Activated CD4-positive, alpha-beta memory T cell treated with anti-CD3 and anti-CD28 coated beads for 36 hours (primary cell): ENCODE measurements at regions not wholly inside any gene's neighbourhood (a gene's known extent, or its start where the extent isn't known, plus 50 kb on each side); places are given as distances from the start of the nearest gene placed in this dataset.
"Not testable (repeated sequence)": the region's sequence is repeated elsewhere in the genome, so short reads cannot be mapped to it uniquely, and the experiment has no call there.

Experiments used
- CTCF ChIA-PET: fragments of 350-600 bp; sonication (Branson Sonifier 250); formaldehyde crosslinking; loops from one replicate; lab custom pipeline; 2021; ENCODE audit warnings: antibody characterized with exemption, inconsistent platforms; lab: Charles Lee
- POLR2A ChIA-PET: fragments of 350-600 bp; sonication (Branson Sonifier 250); formaldehyde crosslinking; loops from one replicate; lab custom pipeline; 2021; ENCODE audit warnings: antibody characterized with exemption; lab: Charles Lee
- DNase-seq: peaks from one replicate; pipeline ENCODE4 v3.0.0-alpha.2; 2020
- H3K27ac Mint-ChIP-seq: one replicate; pipeline ENCODE4 v1.8.0; 2021; ENCODE audit warnings: mixed read lengths
- H3K27me3 Mint-ChIP-seq: one replicate; pipeline ENCODE4 v1.8.0; 2021; ENCODE audit warnings: mixed read lengths
- H3K36me3 Mint-ChIP-seq: one replicate; pipeline ENCODE4 v1.8.0; 2021; ENCODE audit warnings: mixed read lengths
- H3K4me1 Mint-ChIP-seq: one replicate; pipeline ENCODE4 v1.8.0; 2021; ENCODE audit warnings: low read depth, mixed read lengths
- H3K4me3 Mint-ChIP-seq: one replicate; pipeline ENCODE4 v1.8.0; 2021; ENCODE audit warnings: mild to moderate bottlenecking, mixed read lengths
- H3K9me3 Mint-ChIP-seq: one replicate; pipeline ENCODE4 v1.8.0; 2021; ENCODE audit warnings: mixed read lengths
- intact Hi-C: fragments of 100-400 bp; cut with micrococcal nuclease; formaldehyde crosslinking; loops from one replicate; pipeline ENCODE4 v1.15.1; 2023

DNA sequence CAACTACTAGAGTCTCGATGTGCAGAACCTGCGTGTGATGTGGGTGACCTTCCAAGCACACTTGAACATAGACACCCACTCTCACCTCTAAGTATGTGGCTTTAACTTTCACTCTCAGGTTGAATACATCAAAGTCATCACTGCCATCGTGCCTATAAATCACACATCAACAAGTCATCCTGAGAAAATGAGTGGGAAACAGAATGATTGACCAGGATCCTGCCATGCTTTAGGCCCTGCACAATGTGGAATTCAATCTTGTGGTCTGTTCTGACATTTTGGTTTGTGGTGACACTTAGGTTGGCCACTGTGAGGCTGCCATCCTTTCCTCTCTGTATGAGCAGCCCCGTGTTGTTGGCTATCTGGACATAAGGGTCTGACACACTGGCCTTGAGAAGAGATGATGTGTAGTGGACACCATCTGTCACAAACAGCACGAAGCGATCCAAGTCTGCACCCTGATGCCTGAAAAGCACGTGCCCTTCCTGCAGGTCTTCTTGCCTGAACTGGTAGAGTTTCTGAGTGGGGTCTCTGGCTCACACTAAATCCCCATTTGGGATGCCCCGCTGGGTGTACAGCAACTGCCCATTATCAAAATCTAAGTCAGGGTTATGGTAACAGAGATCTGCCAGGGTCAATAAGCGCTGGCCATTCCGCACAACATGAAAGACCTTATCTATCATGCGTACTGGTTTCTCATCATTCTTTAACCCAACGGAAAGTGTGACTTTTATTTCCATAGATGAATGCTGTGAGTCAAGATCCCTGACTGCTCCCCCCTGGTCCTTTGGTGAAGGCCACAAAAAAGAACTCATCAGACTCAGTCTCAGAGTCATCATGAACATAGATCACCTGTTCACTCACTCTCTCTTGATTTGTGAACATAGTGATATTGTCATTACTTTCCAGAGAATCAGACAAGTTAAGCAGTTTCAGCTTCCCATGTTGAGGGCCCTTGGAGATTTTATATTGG lies 116.6 kb downstream of the ESM1 start:
- H3K27me3 Mint-ChIP-seq: peaks cover 35% of the 10 kb centered on the region
- DNase-seq: peak; percentile 36
- peaks cover 20% of the 10 kb centered on the region for H3K4me1 Mint-ChIP-seq
- CTCF ChIA-PET: interaction anchor here (0.6 to 3.6 kb wide), 9 partner anchors 24 to 366 kb away, joined by 4 to 77 read pairs (median 9); partner anchors contain the start of gene SNX18
- POLR2A ChIA-PET: interaction anchor here (1.2 kb wide), 1 partner anchor 17 kb away, joined by 3 read pairs; no protein-coding TSS in a partner anchor
- H3K27ac Mint-ChIP-seq: peak overlapping the region; percentile 29
- intact Hi-C loops: loop anchor here (1.0 to 10.0 kb wide), 5 partner anchors 35 to 624 kb away; partner anchors contain the start of gene ARL15
- no peaks in the 10 kb centered on the region for H3K9me3 Mint-ChIP-seq
- no peaks in the 10 kb centered on the region for H3K36me3 Mint-ChIP-seq
- no peak overlapping the region for H3K4me3 Mint-ChIP-seq

- Mint-ChIP-seq H3K4me3 (no peak overlapping the region), H3K27me3 (peaks cover 40% of the 10 kb centered on the region)
- intact Hi-C loops: loop anchor here (1.0 to 10.0 kb wide), 5 partner anchors 15 to 623 kb away; partner anchors contain the start of genes ARL15 and SNX18
Measured at GRCh38 chr5:54867310-54867944, 118.0 kb downstream of the ESM1 start.

DNA sequence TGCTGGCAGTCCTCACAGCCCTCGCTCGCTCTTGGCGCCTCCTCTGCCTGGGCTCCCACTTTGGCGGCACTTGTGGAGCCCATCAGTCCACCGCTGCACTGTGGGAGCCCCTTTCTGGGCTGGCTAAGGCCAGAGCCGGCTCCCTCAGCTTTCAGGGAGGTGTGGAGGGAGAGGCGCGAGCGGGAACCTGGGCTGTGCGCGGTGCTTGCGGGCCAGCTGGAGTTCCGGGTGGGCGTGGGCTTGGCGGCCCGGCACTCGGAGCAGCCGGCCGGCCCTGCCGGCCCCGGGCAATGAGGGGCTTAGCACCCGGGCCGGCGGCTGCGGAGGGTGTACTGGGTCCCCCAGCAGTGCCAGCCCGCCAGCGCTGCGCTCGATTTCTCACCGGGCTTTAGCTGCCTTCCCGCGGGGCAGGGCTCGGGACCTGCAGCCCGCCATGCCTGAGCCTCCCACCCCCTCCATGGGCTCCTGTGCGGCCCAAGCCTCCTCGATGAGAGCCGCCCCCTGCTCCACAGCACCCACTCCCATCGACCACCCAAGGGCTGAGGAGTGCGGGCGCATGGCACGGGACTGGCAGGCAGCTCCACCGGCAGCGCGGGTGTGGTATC lies 120.4 kb downstream of the ESM1 start:
- H3K36me3 Mint-ChIP-seq, H3K4me3 Mint-ChIP-seq, H3K9me3 Mint-ChIP-seq, POLR2A ChIA-PET, H3K27ac Mint-ChIP-seq, DNase-seq: not testable (repeated sequence)
- Mint-ChIP-seq H3K27me3 (peaks cover 27% of the 10 kb centered on the region), H3K4me1 (peaks cover 20% of the 10 kb centered on the region)
- CTCF ChIA-PET: interaction anchor here (3.5 to 3.6 kb wide), 2 partner anchors 20 to 347 kb away, joined by 41 to 77 read pairs; partner anchors contain the start of gene SNX18
- intact Hi-C loops: loop anchor here (5.0 to 10.0 kb wide), 3 partner anchors 218 to 620 kb away; partner anchors contain the start of gene ARL15

More at GRCh38 chr5:54867310-54867944, 118.0 kb downstream of the ESM1 start:
- CTCF ChIA-PET: interaction anchor here (0.5 to 3.6 kb wide), 46 partner anchors 11 to 622 kb away, joined by 3 to 77 read pairs (median 4); partner anchors contain the start of genes GPX8 and SNX18
- DNase-seq: no peak
- POLR2A ChIA-PET: interaction anchor here (1.2 kb wide), 1 partner anchor 18 kb away, joined by 3 read pairs; no protein-coding TSS in a partner anchor
- no peaks in the 10 kb centered on the region for H3K9me3 Mint-ChIP-seq
- no peak overlapping the region for H3K27ac Mint-ChIP-seq
- no peaks in the 10 kb centered on the region for H3K36me3 Mint-ChIP-seq
- peaks cover 20% of the 10 kb centered on the region for H3K4me1 Mint-ChIP-seq

- H3K27me3 Mint-ChIP-seq: peaks cover 29% of the 10 kb centered on the region
- no peak for DNase-seq
- peaks cover 3% of the 10 kb centered on the region for H3K4me1 Mint-ChIP-seq
- peaks cover 9% of the 10 kb centered on the region for H3K36me3 Mint-ChIP-seq
- no peak overlapping the region for H3K4me3 Mint-ChIP-seq
- peaks cover 28% of the 10 kb centered on the region for H3K9me3 Mint-ChIP-seq
- intact Hi-C loops: loop anchor here (10.0 kb wide), 2 partner anchors 547 to 617 kb away; partner anchors contain the start of gene ARL15
- H3K27ac Mint-ChIP-seq: no peak overlapping the region
- ChIA-PET CTCF (no interaction called here), POLR2A (no interaction called here)
Measured at GRCh38 chr5:54862036-54862435, 123.4 kb downstream of the ESM1 start.

GRCh38 chr5:54861212-54861894 lies 124.0 kb downstream of the ESM1 start:
- Mint-ChIP-seq H3K27me3 (peaks cover 25% of the 10 kb centered on the region), H3K4me1 (no peaks in the 10 kb centered on the region)

GRCh38 chr5:54860321-54860720 lies 125.1 kb downstream of the ESM1 start:
- peaks cover 22% of the 10 kb centered on the region for H3K27me3 Mint-ChIP-seq
- no peaks in the 10 kb centered on the region for H3K4me1 Mint-ChIP-seq
- ChIA-PET POLR2A (no interaction called here), CTCF (interaction anchor here (1.5 kb wide), 1 partner anchor 343 kb away, joined by 6 read pairs; the partner anchor contains the start of gene SNX18)
- H3K36me3 Mint-ChIP-seq: peaks cover 9% of the 10 kb centered on the region
- DNase-seq: no peak
- peaks cover 34% of the 10 kb centered on the region for H3K9me3 Mint-ChIP-seq
- H3K27ac Mint-ChIP-seq: no peak overlapping the region
- no peak overlapping the region for H3K4me3 Mint-ChIP-seq
- intact Hi-C loops: loop anchor here (10.0 kb wide), 2 partner anchors 546 to 616 kb away; partner anchors contain the start of gene ARL15

More at GRCh38 chr5:54861212-54861894, 124.0 kb downstream of the ESM1 start:
- POLR2A ChIA-PET: no interaction called here
- intact Hi-C loops: loop anchor here (10.0 kb wide), 2 partner anchors 547 to 617 kb away; partner anchors contain the start of gene ARL15
- CTCF ChIA-PET: no interaction called here
- H3K9me3 Mint-ChIP-seq: peaks cover 30% of the 10 kb centered on the region
- no peak for DNase-seq
- H3K36me3 Mint-ChIP-seq: peaks cover 9% of the 10 kb centered on the region
- no peak overlapping the region for H3K4me3 Mint-ChIP-seq
- no peak overlapping the region for H3K27ac Mint-ChIP-seq

- Mint-ChIP-seq H3K27me3 (peaks cover 27% of the 10 kb centered on the region), H3K4me1 (no peaks in the 10 kb centered on the region), H3K36me3 (peaks cover 9% of the 10 kb centered on the region), H3K9me3 (peaks cover 34% of the 10 kb centered on the region), H3K4me3 (no peak overlapping the region), H3K27ac (no peak overlapping the region)
- intact Hi-C loops: no loop called here
- DNase-seq: no peak
- POLR2A ChIA-PET: no interaction called here
- CTCF ChIA-PET: interaction anchor here (1.0 to 1.5 kb wide), 2 partner anchors 9 to 342 kb away, joined by 4 to 6 read pairs; partner anchors contain the start of gene SNX18
Measured at GRCh38 chr5:54859316-54859715, 126.1 kb downstream of the ESM1 start.

- Mint-ChIP-seq H3K9me3 (peaks cover 37% of the 10 kb centered on the region), H3K4me1 (no peaks in the 10 kb centered on the region), H3K27ac (no peak overlapping the region), H3K27me3 (peaks cover 25% of the 10 kb centered on the region), H3K4me3 (no peak overlapping the region), H3K36me3 (peaks cover 9% of the 10 kb centered on the region)
- no peak for DNase-seq
- POLR2A ChIA-PET: no interaction called here
- intact Hi-C loops: no loop called here
- CTCF ChIA-PET: interaction anchor here (0.7 to 3.5 kb wide), 5 partner anchors 9 to 338 kb away, joined by 3 to 18 read pairs (median 4); partner anchors contain the start of gene SNX18
Measured at GRCh38 chr5:54854883-54855581, 130.4 kb downstream of the ESM1 start.

- Mint-ChIP-seq H3K9me3 (peaks cover 9% of the 10 kb centered on the region), H3K36me3 (no peaks in the 10 kb centered on the region), H3K27me3 (peaks cover 23% of the 10 kb centered on the region), H3K4me1 (no peaks in the 10 kb centered on the region), H3K27ac (no peak overlapping the region), H3K4me3 (no peak overlapping the region)
- CTCF ChIA-PET: interaction anchor here (0.8 to 2.0 kb wide), 4 partner anchors 15 to 362 kb away, joined by 3 to 14 read pairs (median 6); no protein-coding TSS in a partner anchor
- intact Hi-C loops: loop anchor here (2.0 kb wide), 1 partner anchor 15 kb away; no protein-coding TSS in a partner anchor
- DNase-seq: no peak
- POLR2A ChIA-PET: no interaction called here
Measured at GRCh38 chr5:54852007-54852406, 133.4 kb downstream of the ESM1 start.

- H3K4me1 Mint-ChIP-seq: no peaks in the 10 kb centered on the region
- peaks cover 7% of the 10 kb centered on the region for H3K9me3 Mint-ChIP-seq
- peaks cover 23% of the 10 kb centered on the region for H3K27me3 Mint-ChIP-seq
- H3K4me3 Mint-ChIP-seq: no peak overlapping the region
- intact Hi-C loops: no loop called here
- no peak overlapping the region for H3K27ac Mint-ChIP-seq
- DNase-seq: no peak
- no peaks in the 10 kb centered on the region for H3K36me3 Mint-ChIP-seq
- POLR2A ChIA-PET: no interaction called here
- CTCF ChIA-PET: interaction anchor here (0.8 to 2.0 kb wide), 4 partner anchors 15 to 362 kb away, joined by 3 to 14 read pairs (median 6); no protein-coding TSS in a partner anchor
Measured at GRCh38 chr5:54851449-54851848, 133.9 kb downstream of the ESM1 start.
